Naive B cell (primary cell): ENCODE measurements at regions not wholly inside any gene's neighbourhood (a gene's known extent, or its start where the extent isn't known, plus 50 kb on each side); places are given as distances from the start of the nearest gene placed in this dataset.

Experiments used
- ATAC-seq, 2 donors: fragments of 150-1000 bp; cut with Tn5 transposase; 2 replicates each; pipeline ENCODE4 v1.10.0; 2021; ENCODE audit warnings: low read depth in 2 of 2, mild to moderate bottlenecking in 2 of 2, moderate library complexity in 2 of 2
- DNase-seq: peaks from one replicate; pipeline ENCODE4 v3.0.0; 2022
- H3K27ac Mint-ChIP-seq, 6 donors: one replicate each; pipeline ENCODE4 v1.8.0; 2020 to 2022; ENCODE audit warnings: mild to moderate bottlenecking in 6 of 6, mixed read lengths in 6 of 6, moderate library complexity in 5 of 6, inconsistent platforms in 2 of 6
- H3K27me3 Mint-ChIP-seq, 3 donors: one replicate each; pipeline ENCODE4 v1.8.0; 2021 to 2022; ENCODE audit warnings: mixed read lengths in 3 of 3, mild to moderate bottlenecking in 1 of 3
- H3K36me3 Mint-ChIP-seq, 2 donors: one replicate each; pipeline ENCODE4 v1.8.0; 2020 to 2022; ENCODE audit warnings: mixed read lengths in 2 of 2, inconsistent platforms in 1 of 2, mild to moderate bottlenecking in 1 of 2
- H3K4me1 Mint-ChIP-seq, 3 donors: one replicate each; pipeline ENCODE4 v1.8.0; 2020 to 2022; ENCODE audit warnings: mixed read lengths in 3 of 3, inconsistent platforms in 1 of 3, mild to moderate bottlenecking in 1 of 3, moderate library complexity in 1 of 3
- H3K4me3 Mint-ChIP-seq, 8 donors: one replicate each; pipeline ENCODE4 v1.8.0; 2020 to 2022; ENCODE audit warnings: mild to moderate bottlenecking in 8 of 8, mixed read lengths in 8 of 8, moderate library complexity in 8 of 8, inconsistent platforms in 2 of 8
- H3K9me3 Mint-ChIP-seq, 7 donors: one replicate each; pipeline ENCODE4 v1.8.0; 2020 to 2022; ENCODE audit warnings: mixed read lengths in 7 of 7, mild to moderate bottlenecking in 5 of 7, inconsistent platforms in 2 of 7, moderate library complexity in 1 of 7

- Mint-ChIP-seq H3K27ac (no peak overlapping the region), H3K9me3 (peaks cover 1 to 14% (median 3%) of the 10 kb centered on the region in 7 donors), H3K27me3 (no peaks in the 10 kb centered on the region), H3K4me3 (no peak overlapping the region), H3K4me1 (no peaks in the 10 kb centered on the region), H3K36me3 (no peaks in the 10 kb centered on the region)
- DNase-seq (no peak), ATAC-seq (no peak)
These were observed 1055.9 kb downstream of the PDHA2 start for GRCh38 chr4:96895826-96896225.

- peaks cover 0 to 7% (median under 1%) of the 10 kb centered on the region in 7 donors for H3K9me3 Mint-ChIP-seq
- H3K36me3 Mint-ChIP-seq: no peaks in the 10 kb centered on the region
- no peak overlapping the region for H3K27ac Mint-ChIP-seq
- ATAC-seq (no peak), DNase-seq (no peak)
- H3K4me1 Mint-ChIP-seq: no peaks in the 10 kb centered on the region
- no peaks in the 10 kb centered on the region for H3K27me3 Mint-ChIP-seq
- H3K4me3 Mint-ChIP-seq: no peak overlapping the region
These were observed 1072.8 kb downstream of the PDHA2 start for GRCh38 chr4:96912716-96913115.

- no peaks in the 10 kb centered on the region for H3K4me1 Mint-ChIP-seq
- DNase-seq (no peak), ATAC-seq (no peak)
- H3K36me3 Mint-ChIP-seq: no peaks in the 10 kb centered on the region
- no peak overlapping the region for H3K27ac Mint-ChIP-seq
- no peaks in the 10 kb centered on the region for H3K27me3 Mint-ChIP-seq
- peaks cover 0 to 7% (median 0%) of the 10 kb centered on the region in 7 donors for H3K9me3 Mint-ChIP-seq
- no peak overlapping the region for H3K4me3 Mint-ChIP-seq
These were observed 1073.7 kb downstream of the PDHA2 start for GRCh38 chr4:96913441-96914080.

- H3K27ac Mint-ChIP-seq: no peak overlapping the region
- ATAC-seq (no peak), DNase-seq (no peak)
- no peaks in the 10 kb centered on the region for H3K36me3 Mint-ChIP-seq
- H3K4me3 Mint-ChIP-seq: no peak overlapping the region
- peaks cover 0 to 9% (median 2%) of the 10 kb centered on the region in 7 donors for H3K9me3 Mint-ChIP-seq
- no peaks in the 10 kb centered on the region for H3K27me3 Mint-ChIP-seq
- H3K4me1 Mint-ChIP-seq: no peaks in the 10 kb centered on the region
These were observed 1076.8 kb downstream of the PDHA2 start for GRCh38 chr4:96916711-96917110.

GRCh38 chr4:96936886-96937285, 1097.0 kb downstream of the PDHA2 start:
- Mint-ChIP-seq H3K4me3 (no peak overlapping the region), H3K9me3 (peaks cover 0 to 12% (median 4%) of the 10 kb centered on the region in 7 donors), H3K27ac (no peak overlapping the region), H3K4me1 (no peaks in the 10 kb centered on the region), H3K36me3 (no peaks in the 10 kb centered on the region), H3K27me3 (no peaks in the 10 kb centered on the region)
- DNase-seq (no peak), ATAC-seq (no peak)

DNA sequence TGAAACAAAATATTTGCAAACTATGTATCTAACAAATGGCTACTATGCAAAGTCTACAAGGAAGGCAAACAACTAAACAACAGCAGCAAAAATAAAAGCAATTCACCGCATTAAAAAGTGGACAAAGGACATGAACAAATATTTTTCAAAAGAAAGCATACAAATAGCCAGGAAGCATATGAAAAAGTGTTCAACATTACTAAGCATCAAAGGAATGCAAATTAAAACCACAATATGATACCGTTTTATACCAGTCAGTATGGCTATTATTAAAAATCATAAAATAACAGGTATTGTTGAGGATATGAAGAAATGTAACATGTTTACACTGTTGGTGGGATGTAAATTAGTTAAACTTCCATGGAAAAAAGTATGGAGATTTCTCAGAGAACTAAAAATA, 1106.7 kb downstream of the PDHA2 start:
- Mint-ChIP-seq H3K27me3 (no peaks in the 10 kb centered on the region), H3K27ac (no peak overlapping the region), H3K4me3 (no peak overlapping the region), H3K36me3 (no peaks in the 10 kb centered on the region), H3K4me1 (no peaks in the 10 kb centered on the region), H3K9me3 (peaks cover 0 to 7% (median 3%) of the 10 kb centered on the region in 7 donors)
- DNase-seq (no peak), ATAC-seq (no peak)

DNA sequence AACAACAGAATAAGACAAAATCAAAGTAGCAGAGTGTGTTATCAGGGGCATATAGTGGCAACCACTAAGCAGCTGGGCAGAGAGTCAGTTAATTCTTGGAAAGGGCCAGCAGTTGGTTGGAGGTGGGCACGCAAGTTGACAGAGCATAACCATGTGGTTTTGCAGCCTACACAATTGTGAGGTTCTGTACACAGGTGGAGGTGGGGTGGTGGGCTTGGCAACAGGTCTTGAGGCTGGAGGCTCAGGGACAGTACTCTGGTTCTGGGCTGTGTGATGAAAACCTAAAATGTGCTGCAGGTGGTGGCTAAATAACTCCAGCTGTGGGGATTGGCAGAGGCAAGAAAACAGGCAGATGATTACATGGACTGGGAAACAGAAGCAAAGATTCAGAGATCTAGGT, 1112.7 kb downstream of the PDHA2 start:
- ATAC-seq (no peak), DNase-seq (no peak)
- H3K4me3 Mint-ChIP-seq: no peak overlapping the region
- no peaks in the 10 kb centered on the region for H3K36me3 Mint-ChIP-seq
- H3K27me3 Mint-ChIP-seq: no peaks in the 10 kb centered on the region
- H3K4me1 Mint-ChIP-seq: no peaks in the 10 kb centered on the region
- no peak overlapping the region for H3K27ac Mint-ChIP-seq
- peaks cover under 1 to 10% (median 5%) of the 10 kb centered on the region in 7 donors for H3K9me3 Mint-ChIP-seq

DNA sequence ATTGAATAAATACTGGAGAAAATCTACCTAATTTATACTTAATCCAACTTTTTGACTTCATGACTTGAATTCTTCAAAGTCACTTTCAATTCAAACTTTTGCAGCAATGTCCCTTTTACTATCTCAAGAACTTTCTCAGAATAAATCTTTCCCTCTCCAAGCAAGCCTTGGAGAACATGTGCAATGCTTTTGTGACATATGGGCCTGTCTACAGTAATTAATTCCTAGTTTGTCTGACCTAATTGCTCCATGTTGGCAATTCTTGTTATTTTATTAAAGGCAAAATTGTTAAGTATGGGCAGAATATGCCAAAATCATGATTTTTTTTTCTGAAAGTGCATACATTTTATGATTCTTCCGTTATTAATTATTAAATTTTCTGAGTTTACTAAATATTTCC, 1115.3 kb downstream of the PDHA2 start:
- ATAC-seq: no peak
- no peaks in the 10 kb centered on the region for H3K36me3 Mint-ChIP-seq
- H3K4me1 Mint-ChIP-seq: no peaks in the 10 kb centered on the region
- no peaks in the 10 kb centered on the region for H3K27me3 Mint-ChIP-seq
- DNase-seq: no peak
- peaks cover 0 to 10% (median 5%) of the 10 kb centered on the region in 7 donors for H3K9me3 Mint-ChIP-seq
- no peak overlapping the region for H3K27ac Mint-ChIP-seq
- no peak overlapping the region for H3K4me3 Mint-ChIP-seq

GRCh38 chr4:96955691-96956090, 1115.8 kb downstream of the PDHA2 start:
- Mint-ChIP-seq H3K4me3 (no peak overlapping the region), H3K36me3 (no peaks in the 10 kb centered on the region), H3K27me3 (no peaks in the 10 kb centered on the region), H3K27ac (no peak overlapping the region), H3K4me1 (no peaks in the 10 kb centered on the region), H3K9me3 (peaks cover 0 to 10% (median 5%) of the 10 kb centered on the region in 7 donors)
- no peak for DNase-seq
- ATAC-seq: no peak

DNA sequence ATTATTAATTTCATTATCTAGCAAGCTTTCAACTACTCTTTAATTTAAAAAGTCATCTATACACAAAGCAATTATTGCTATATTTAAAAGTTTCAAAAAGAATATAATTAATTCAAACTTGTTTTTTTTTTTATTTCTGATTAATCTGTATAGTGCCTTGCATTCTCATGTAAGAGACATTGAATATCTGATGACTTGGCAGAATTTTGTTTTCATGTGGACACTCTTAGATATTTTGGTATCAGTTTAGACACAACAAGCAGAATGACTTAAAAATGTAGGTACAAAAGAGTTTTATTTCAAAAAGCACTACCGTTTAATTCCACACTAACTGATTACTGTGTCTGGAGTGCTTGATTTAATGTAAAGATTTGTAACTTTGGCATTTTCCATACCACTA, 1129.6 kb downstream of the PDHA2 start:
- peaks cover 0 to 12% (median 0%) of the 10 kb centered on the region in 7 donors for H3K9me3 Mint-ChIP-seq
- DNase-seq (no peak), ATAC-seq (no peak)
- H3K27ac Mint-ChIP-seq: no peak overlapping the region
- H3K4me3 Mint-ChIP-seq: no peak overlapping the region
- no peaks in the 10 kb centered on the region for H3K4me1 Mint-ChIP-seq
- no peaks in the 10 kb centered on the region for H3K27me3 Mint-ChIP-seq
- H3K36me3 Mint-ChIP-seq: no peaks in the 10 kb centered on the region

GRCh38 chr4:96972920-96973319, 1133.0 kb downstream of the PDHA2 start:
- H3K27me3 Mint-ChIP-seq: no peaks in the 10 kb centered on the region
- H3K9me3 Mint-ChIP-seq: peaks cover 0 to 4% (median 0%) of the 10 kb centered on the region in 7 donors
- no peaks in the 10 kb centered on the region for H3K36me3 Mint-ChIP-seq
- DNase-seq: no peak
- no peak for ATAC-seq
- no peak overlapping the region for H3K4me3 Mint-ChIP-seq
- no peaks in the 10 kb centered on the region for H3K4me1 Mint-ChIP-seq
- H3K27ac Mint-ChIP-seq: no peak overlapping the region

- Mint-ChIP-seq H3K36me3 (no peaks in the 10 kb centered on the region), H3K9me3 (peaks cover 0 to 8% (median 3%) of the 10 kb centered on the region in 7 donors), H3K27me3 (no peaks in the 10 kb centered on the region), H3K27ac (no peak overlapping the region), H3K4me3 (no peak overlapping the region), H3K4me1 (no peaks in the 10 kb centered on the region)
- no peak for ATAC-seq
- DNase-seq: no peak
These were observed 1134.4 kb downstream of the PDHA2 start for GRCh38 chr4:96974295-96974694.

GRCh38 chr4:96983830-96984229, 1143.9 kb downstream of the PDHA2 start:
- H3K4me3 Mint-ChIP-seq: no peak overlapping the region
- H3K27me3 Mint-ChIP-seq: no peaks in the 10 kb centered on the region
- ATAC-seq (no peak), DNase-seq (no peak)
- peaks cover 0 to 6% (median 0%) of the 10 kb centered on the region in 7 donors for H3K9me3 Mint-ChIP-seq
- no peak overlapping the region for H3K27ac Mint-ChIP-seq
- H3K4me1 Mint-ChIP-seq: no peaks in the 10 kb centered on the region
- no peaks in the 10 kb centered on the region for H3K36me3 Mint-ChIP-seq

- no peaks in the 10 kb centered on the region for H3K36me3 Mint-ChIP-seq
- H3K4me3 Mint-ChIP-seq: no peak overlapping the region
- H3K27ac Mint-ChIP-seq: no peak overlapping the region
- ATAC-seq (no peak), DNase-seq (no peak)
- peaks cover 0 to 5% (median 0%) of the 10 kb centered on the region in 7 donors for H3K9me3 Mint-ChIP-seq
- no peaks in the 10 kb centered on the region for H3K27me3 Mint-ChIP-seq
- no peaks in the 10 kb centered on the region for H3K4me1 Mint-ChIP-seq
These were observed 1146.9 kb downstream of the PDHA2 start for GRCh38 chr4:96986816-96987215.

DNA sequence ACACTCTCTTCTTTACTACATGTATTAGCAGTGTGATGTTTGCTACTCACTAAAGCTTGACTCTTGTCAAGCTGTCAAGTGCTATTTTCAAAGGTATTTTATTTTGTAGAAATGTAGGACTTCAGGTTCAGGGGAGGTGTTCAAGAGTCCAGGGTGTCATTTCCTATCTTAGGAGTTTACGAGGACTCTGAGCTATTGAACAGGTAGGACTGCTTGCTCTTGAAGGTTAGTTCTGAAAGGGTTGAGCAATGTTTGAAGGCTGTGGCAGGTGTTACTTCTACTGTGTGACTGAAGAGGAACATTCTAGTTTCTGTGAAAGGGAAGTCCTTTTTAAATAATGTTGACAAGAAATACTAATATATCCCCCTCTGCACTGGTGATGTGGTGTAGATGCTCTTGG, 1151.2 kb downstream of the PDHA2 start:
- Mint-ChIP-seq H3K36me3 (no peaks in the 10 kb centered on the region), H3K9me3 (peaks cover 0 to 10% (median under 1%) of the 10 kb centered on the region in 7 donors), H3K4me1 (no peaks in the 10 kb centered on the region), H3K27me3 (no peaks in the 10 kb centered on the region), H3K4me3 (no peak overlapping the region), H3K27ac (no peak overlapping the region)
- no peak for ATAC-seq
- no peak for DNase-seq
